KMS-11 (cell line): ENCODE measurements at regions not wholly inside any gene's neighbourhood (a gene's known extent, or its start where the extent isn't known, plus 50 kb on each side); places are given as distances from the start of the nearest gene placed in this dataset.

Experiments used
- H2AFZ ChIP-seq: fragments of 200-600 bp; sonication (generic); 2 replicates; pipeline ENCODE4 v1.6.1; 2016; ENCODE audit warnings: antibody characterized with exemption, mixed run types, low read depth
- H3K27ac ChIP-seq: fragments of 200-600 bp; sonication (generic); 2 replicates; pipeline ENCODE4 v1.6.1; 2016; ENCODE audit warnings: mild to moderate bottlenecking, mixed run types
- H3K27me3 ChIP-seq: fragments of 200-600 bp; sonication (generic); 2 replicates; pipeline ENCODE4 v1.6.1; 2017; ENCODE audit warnings: mild to moderate bottlenecking, low read depth, mixed run types, moderate library complexity; ENCODE audit not compliant: insufficient read depth
- H3K36me3 ChIP-seq: fragments of 200-600 bp; sonication (generic); 2 replicates; pipeline ENCODE4 v1.6.1; 2017; ENCODE audit warnings: mild to moderate bottlenecking, mixed run types; ENCODE audit not compliant: insufficient read depth
- H3K4me1 ChIP-seq: fragments of 200-600 bp; sonication (generic); 2 replicates; pipeline ENCODE4 v1.6.1; 2016; ENCODE audit warnings: mild to moderate bottlenecking, low read depth, mixed run types; ENCODE audit not compliant: poor library complexity, severe bottlenecking
- H3K4me2 ChIP-seq: fragments of 200-600 bp; sonication (generic); 2 replicates; pipeline ENCODE4 v1.7.0; 2016; ENCODE audit warnings: mild to moderate bottlenecking, mixed run types
- H3K4me3 ChIP-seq: fragments of 200-600 bp; sonication (generic); IDR thresholded peaks from 2 replicates; pipeline ENCODE4 v1.6.1; 2017; ENCODE audit warnings: low read depth, low read length, mixed read lengths; ENCODE audit not compliant: insufficient read depth
- H3K79me2 ChIP-seq: fragments of 200-600 bp; sonication (generic); 2 replicates; pipeline ENCODE4 v1.6.1; 2016; ENCODE audit warnings: low read depth, mixed run types; ENCODE audit not compliant: insufficient read depth
- H3K9ac ChIP-seq: fragments of 200-600 bp; sonication (generic); 2 replicates; pipeline ENCODE4 v1.6.1; 2016; ENCODE audit warnings: mild to moderate bottlenecking, mixed run types
- H4K20me1 ChIP-seq: fragments of 200-600 bp; sonication (generic); 2 replicates; pipeline ENCODE4 v1.6.1; 2016; ENCODE audit warnings: mild to moderate bottlenecking, mixed run types; ENCODE audit not compliant: insufficient read depth
- TF ChIP-seq, protein P1 (sequence below): fragments of 200-600 bp; sonication (generic); conservative IDR thresholded peaks from 2 replicates; pipeline ENCODE4 v1.6.1; 2017; ENCODE audit warnings: low read depth, mild to moderate bottlenecking, antibody characterized with exemption, low read length, moderate library complexity, mixed read lengths

DNA sequence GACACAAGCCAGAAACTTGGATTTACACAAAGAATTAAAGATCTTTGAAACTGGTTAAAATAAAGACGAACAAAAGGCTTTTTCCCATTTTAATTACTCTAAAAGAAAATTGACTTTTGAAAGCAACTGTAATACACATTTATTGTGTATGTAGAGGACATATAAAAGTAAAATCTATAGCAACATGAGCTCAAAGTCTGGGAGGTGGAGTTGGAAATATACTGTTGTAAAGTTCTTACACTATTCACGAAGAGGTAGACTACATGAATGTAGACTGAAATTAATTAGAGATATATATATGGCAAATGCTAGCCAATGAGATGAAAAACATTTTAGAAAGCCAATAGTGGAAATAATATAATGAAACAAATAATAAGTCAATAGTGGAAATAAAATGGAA, 251.0 kb downstream of the AHR start:
- no peaks in the 10 kb centered on the region for H3K4me1 ChIP-seq
- no peaks in the 10 kb centered on the region for H4K20me1 ChIP-seq
- no peak overlapping the region for H3K27ac ChIP-seq
- H3K4me2 ChIP-seq = no peak overlapping the region
- no peaks in the 10 kb centered on the region for H3K79me2 ChIP-seq
- TF ChIP-seq, protein P1, sequence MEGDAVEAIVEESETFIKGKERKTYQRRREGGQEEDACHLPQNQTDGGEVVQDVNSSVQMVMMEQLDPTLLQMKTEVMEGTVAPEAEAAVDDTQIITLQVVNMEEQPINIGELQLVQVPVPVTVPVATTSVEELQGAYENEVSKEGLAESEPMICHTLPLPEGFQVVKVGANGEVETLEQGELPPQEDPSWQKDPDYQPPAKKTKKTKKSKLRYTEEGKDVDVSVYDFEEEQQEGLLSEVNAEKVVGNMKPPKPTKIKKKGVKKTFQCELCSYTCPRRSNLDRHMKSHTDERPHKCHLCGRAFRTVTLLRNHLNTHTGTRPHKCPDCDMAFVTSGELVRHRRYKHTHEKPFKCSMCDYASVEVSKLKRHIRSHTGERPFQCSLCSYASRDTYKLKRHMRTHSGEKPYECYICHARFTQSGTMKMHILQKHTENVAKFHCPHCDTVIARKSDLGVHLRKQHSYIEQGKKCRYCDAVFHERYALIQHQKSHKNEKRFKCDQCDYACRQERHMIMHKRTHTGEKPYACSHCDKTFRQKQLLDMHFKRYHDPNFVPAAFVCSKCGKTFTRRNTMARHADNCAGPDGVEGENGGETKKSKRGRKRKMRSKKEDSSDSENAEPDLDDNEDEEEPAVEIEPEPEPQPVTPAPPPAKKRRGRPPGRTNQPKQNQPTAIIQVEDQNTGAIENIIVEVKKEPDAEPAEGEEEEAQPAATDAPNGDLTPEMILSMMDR = no peak
- H3K9ac ChIP-seq = no peak overlapping the region
- no peaks in the 10 kb centered on the region for H3K27me3 ChIP-seq
- no peak overlapping the region for H3K4me3 ChIP-seq
- no peak overlapping the region for H2AFZ ChIP-seq
- H3K36me3 ChIP-seq = no peaks in the 10 kb centered on the region

DNA sequence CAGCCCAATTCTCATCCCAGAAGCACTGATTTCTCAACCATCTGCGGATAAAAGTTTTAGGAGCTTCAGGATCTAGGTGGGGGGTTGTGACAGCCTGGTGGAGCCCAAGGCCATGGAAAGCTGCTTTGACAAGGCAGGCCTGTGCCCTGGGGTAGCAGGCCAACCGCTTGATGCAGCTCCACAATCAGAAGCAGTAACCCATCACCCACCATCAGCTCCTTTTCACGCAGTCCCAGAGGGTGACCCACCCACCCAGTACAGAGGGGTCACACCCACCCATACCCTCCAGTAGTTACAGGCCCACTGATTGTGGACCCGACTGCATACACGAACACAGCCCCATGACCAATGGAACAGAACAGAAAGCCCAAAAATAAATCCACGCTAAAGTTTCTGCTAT, 253.9 kb downstream of the AHR start:
- Histone ChIP-seq H4K20me1 (no peaks in the 10 kb centered on the region), H3K4me1 (no peaks in the 10 kb centered on the region), H3K36me3 (no peaks in the 10 kb centered on the region), H3K79me2 (no peaks in the 10 kb centered on the region), H3K4me3 (no peak overlapping the region), H3K27me3 (no peaks in the 10 kb centered on the region), H3K27ac (no peak overlapping the region), H3K9ac (no peak overlapping the region), H2AFZ (no peak overlapping the region), H3K4me2 (no peak overlapping the region)
- TF ChIP-seq, protein P1 = no peak

DNA sequence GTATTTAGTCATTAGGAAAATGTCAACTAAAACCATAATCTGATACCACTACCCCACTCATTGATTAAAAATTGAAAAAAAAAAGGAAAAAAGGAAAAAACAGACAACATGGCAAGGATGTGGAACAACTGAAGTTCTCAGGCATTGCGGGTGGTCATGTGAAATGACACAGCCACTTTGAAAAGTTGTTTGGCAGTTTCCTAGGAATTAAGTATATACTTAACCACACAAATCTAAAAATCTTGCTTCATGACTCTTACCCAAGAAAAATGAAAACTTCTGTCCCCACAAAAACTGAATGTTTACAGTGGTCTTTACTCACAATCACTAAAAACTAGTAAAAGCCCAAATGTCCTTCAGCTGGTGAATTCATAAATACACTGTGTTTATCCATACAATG, 254.5 kb downstream of the AHR start:
- Histone ChIP-seq H3K4me3 (no peak overlapping the region), H3K27me3 (no peaks in the 10 kb centered on the region), H3K9ac (no peak overlapping the region), H2AFZ (no peak overlapping the region), H3K36me3 (no peaks in the 10 kb centered on the region), H4K20me1 (no peaks in the 10 kb centered on the region), H3K4me2 (no peak overlapping the region), H3K27ac (no peak overlapping the region), H3K79me2 (no peaks in the 10 kb centered on the region), H3K4me1 (no peaks in the 10 kb centered on the region)
- TF ChIP-seq, protein P1 = no peak

DNA sequence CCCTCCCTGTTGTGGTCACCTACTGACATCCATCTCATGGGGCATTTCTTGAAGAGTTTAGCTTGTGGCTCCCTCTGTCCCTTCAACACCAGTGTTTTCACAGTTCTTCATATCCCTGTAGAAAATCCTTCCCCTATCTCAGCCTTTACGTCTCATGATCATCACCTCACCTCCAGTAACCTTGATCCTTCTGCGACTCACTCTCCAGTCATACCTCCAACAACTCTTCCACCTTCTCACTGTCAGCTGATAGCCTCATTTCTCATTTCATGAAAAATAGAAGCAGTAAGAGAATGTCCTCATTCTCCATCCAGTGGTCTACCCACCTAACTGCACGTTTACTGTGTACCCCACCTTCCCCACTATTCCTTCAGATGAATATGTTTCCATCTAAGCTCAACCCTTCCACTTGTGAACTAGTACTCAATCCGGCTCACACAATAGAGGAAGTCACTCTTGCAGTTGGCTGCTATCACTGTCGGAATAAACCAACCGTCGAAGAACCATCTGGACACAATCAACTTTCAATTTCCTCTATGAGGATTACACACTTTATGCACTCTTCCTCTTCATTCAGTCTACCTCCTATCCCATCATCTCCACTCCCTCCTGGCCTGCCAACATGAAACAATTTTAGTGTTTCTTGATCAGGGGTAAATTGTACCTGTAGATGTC, 256.0 kb downstream of the AHR start:
- Histone ChIP-seq H3K4me3 (no peak overlapping the region), H3K79me2 (no peaks in the 10 kb centered on the region), H3K9ac (no peak overlapping the region), H4K20me1 (no peaks in the 10 kb centered on the region), H3K27ac (no peak overlapping the region), H2AFZ (no peak overlapping the region), H3K27me3 (no peaks in the 10 kb centered on the region), H3K36me3 (no peaks in the 10 kb centered on the region), H3K4me2 (no peak overlapping the region), H3K4me1 (no peaks in the 10 kb centered on the region)
- TF ChIP-seq, protein P1 = no peak
